Skin epidermis (tissue), 12 donors: ENCODE measurements at regions not wholly inside any gene's neighbourhood (a gene's known extent, or its start where the extent isn't known, plus 50 kb on each side); places are given as distances from the start of the nearest gene placed in this dataset.

Experiments used
- H3K27ac ChIP-seq, 21 experiments: fragments of 200-600 bp; sonication (generic) in 11 of 21; one replicate each; pipeline ENCODE4 v1.5.0; 2020; ENCODE audit warnings: mild to moderate bottlenecking in 3 of 21, inconsistent platforms in 2 of 21, moderate library complexity in 2 of 21
- H3K4me3 ChIP-seq, 7 experiments: fragments of 200-600 bp; sonication (generic) in 2 of 7; one replicate each; pipeline ENCODE4 v1.5.0; 2020; ENCODE audit warnings: inconsistent platforms in 2 of 7, mild to moderate bottlenecking in 2 of 7, moderate library complexity in 1 of 7

DNA sequence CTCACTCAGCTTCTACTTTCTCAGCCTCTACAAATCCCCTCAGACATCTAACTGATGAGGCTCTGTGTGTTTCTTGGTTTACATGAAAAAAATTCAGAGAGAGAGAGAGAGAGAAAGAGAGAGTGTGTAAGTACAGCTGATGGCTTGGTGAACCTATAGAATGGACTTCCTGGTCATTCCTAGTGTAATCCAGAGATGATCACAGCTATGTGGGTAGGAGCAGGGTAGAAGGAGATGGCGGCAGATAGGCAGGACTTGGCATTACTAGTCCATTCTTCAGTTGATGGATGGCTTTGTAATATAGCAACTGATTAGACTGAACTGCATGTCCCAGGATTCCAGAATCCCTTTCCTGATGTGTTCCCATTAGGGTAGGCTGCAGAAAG lies 429.3 kb upstream of the CLINT1 start:
- Histone ChIP-seq H3K4me3 (no peak overlapping the region), H3K27ac (no peak overlapping the region)

DNA sequence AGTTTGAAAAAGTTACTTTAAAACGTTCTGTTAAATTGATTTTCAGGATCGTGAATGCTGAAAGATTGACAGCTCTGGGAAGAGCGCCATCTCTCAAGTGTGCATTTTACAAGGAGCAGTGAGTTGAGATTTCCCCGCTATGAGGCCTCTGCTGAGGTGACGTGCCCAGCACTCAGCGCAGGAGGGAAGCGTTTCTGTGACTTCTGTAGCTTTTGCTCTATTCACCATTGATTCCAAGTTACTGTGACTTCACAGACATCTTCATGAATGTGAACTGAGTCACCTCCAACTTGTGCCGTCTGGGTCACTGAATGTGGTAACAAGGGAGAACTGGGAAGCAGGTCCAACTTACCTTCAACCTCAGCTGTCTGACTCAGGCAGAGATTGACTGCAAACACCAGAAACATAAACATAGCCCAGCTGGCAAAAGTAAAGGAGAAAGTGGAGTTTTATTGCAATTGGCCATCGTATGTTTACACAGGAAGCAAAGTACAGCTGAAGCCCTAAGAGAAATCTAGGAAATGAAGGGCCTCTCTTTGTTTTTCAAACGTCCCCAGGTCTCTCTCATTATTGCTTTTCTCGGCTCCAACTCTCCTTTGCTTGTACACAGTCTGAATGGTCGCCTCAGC lies 428.8 kb upstream of the CLINT1 start:
- Histone ChIP-seq H3K4me3 (no peak overlapping the region), H3K27ac (no peak overlapping the region)

DNA sequence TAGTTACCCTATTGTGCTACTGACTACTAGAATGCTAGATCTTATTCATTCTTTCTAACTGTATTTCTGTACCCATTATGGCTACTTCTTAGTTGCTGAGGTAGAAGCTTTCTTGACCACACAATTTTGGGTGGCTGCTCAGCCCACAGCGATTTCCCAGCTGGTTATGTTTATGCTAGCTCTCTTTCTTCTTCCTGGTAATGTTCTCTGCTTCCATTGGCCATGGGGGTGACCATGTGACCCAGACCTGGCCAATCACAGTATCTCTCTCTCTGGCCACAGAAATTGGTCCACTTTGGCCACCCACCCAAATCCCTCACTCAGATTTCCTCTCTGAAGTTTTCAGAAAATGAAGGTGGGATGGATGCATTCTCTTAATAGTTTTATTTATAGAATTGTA lies 427.9 kb upstream of the CLINT1 start:
- H3K4me3 ChIP-seq: no peak overlapping the region

DNA sequence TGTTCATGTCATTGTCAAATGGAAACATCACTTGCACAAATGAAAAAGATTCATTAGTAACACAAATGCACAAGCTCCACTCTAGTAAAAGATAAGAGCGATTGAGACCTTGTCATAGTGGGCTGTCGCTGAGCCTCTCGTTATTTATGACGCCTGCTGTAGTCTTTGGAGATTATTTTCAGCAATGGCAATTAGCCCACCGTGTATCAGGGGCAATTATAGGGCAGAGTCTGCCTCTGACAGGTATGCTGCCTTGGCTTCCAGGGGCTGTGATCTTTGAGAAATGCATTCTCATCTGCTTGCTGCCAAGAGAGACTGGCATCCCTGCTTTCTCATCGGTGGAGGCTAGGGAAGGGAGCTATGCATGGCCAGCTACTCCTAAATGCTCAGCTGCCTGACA lies 426.8 kb upstream of the CLINT1 start:
- Histone ChIP-seq H3K4me3 (no peak overlapping the region), H3K27ac (no peak overlapping the region)

More for the DNA sequence above, 427.9 kb upstream of the CLINT1 start:
- no peak overlapping the region for H3K27ac ChIP-seq

DNA sequence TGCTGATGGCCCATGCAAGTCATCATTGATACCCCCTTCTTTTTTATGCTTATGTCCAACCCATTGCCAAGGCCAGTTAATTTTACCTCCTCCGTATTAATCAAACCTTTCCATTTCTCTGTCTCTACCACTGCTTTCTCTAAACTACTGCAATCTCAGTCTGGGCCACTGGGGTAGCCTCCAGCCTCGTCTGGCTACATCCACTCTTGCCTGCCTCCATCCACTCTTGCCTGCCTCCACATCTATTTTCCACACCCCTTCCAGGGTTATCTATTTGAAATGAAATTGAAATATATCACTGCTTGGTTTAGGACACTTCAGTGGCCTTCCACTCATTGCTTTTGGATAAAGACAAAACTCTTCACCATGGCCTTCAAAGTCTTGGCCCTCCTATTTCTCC lies 425.3 kb upstream of the CLINT1 start:
- H3K27ac ChIP-seq: no peak overlapping the region
- H3K4me3 ChIP-seq: no peak overlapping the region

DNA sequence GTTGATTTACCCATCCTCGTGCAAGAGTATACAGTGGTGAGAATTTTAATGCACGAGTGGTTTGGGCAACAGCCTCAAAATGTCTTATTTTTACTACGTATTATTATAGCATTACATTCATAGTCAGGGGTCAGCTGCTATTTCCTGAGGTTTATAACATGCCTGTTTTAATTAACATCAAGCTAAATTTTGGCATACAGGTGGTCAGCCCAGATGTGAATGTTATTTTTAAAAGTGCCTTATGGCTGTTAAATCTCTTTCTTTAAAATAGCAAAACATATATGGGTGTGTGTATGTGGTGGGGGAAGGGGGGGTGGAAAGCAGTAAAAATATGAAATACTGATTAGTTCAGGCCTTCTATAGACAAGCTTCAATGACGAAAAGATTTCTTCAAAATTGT lies 424.5 kb upstream of the CLINT1 start:
- Histone ChIP-seq H3K4me3 (no peak overlapping the region), H3K27ac (no peak overlapping the region)

DNA sequence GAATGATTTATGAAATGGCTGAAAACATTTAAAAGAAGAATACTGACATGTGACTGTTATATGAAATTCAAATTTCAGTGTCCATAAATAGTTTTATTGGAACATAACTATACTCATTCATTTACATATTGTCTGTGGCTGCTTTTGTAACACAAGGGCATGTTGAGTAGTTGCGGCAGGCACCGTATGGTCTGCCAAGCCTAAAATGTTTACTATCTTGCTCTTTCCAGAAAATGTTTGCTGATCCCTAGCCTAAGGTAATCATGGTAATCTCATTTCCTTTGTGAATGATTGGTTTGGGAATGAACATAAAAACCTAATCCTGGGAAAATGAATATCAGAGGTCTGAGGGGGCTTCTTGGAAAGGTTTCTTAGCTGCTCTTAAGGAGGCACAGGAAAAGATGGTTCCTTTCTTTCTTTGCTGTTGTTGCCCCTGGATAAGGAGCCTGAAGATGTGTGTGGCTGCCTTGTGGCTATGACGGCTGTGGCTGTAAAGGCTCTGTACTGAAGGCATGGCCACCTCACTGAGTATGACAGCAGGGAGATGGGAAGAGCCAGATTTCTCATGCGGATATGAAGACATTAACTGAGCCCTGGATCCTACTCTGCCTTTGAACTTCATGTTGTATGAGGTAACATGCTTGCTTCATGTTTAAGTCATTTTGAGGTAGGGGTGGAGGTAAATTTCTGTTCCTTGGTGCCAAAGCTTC lies 419.4 kb upstream of the CLINT1 start:
- Histone ChIP-seq H3K4me3 (no peak overlapping the region), H3K27ac (no peak overlapping the region)

DNA sequence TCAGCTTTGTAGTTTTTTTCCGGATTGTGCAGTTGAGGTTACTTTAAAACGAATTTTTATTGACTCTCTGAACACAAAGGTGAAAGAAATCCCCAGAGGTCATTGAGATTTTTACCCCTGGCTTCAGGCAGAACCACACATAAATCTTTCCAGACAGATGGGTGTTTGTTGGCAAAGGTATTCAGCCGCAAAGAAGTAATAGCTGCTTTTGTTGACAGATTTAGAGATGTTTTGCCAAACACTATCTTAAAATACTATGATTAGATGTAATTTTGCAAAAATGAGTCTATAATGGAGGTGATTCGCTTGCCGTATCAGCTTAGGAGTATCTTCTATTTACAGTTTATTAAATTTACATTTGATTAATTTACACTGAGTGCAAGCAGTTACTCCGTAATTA lies 418.3 kb upstream of the CLINT1 start:
- H3K27ac ChIP-seq: no peak overlapping the region
- no peak overlapping the region for H3K4me3 ChIP-seq

DNA sequence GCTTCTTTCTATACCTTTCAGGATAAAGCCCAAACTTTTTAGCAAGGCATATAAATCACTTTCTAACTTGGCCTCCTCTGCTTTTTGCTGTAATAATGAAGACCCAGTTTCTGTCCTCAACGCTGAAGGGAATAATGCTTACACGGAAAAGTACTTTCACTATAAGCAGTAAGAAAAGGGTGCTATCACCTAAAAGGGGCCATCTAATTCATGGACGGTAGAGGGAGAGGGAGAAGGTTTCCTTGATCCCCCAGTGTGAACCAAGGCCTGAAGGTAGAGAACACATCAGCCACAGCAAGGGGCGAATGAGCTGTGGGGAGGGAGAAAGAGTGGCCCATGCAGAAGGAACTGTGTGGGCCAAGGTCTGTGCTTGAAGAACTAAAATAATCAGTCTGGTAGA lies 417.7 kb upstream of the CLINT1 start:
- Histone ChIP-seq H3K27ac (no peak overlapping the region), H3K4me3 (no peak overlapping the region)

DNA sequence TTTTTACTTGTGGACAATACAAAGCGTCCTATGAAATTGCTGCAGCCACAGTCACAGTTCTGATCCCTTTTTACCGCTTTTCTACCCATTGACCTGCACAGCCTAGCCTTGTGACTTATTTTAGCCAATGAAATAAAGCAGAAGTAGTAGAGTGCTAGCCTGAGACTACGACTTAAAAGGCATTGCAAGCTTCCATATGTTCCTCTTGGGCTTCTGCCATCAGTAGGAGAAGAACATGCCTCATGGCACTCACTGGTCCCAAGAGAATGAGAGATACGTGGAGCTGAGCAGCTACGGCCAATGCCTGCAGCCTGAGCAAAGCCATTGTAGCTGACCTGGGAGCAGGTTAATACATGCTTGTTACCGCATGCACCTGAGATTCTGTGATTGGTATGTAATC lies 416.6 kb upstream of the CLINT1 start:
- Histone ChIP-seq H3K27ac (no peak overlapping the region), H3K4me3 (no peak overlapping the region)

DNA sequence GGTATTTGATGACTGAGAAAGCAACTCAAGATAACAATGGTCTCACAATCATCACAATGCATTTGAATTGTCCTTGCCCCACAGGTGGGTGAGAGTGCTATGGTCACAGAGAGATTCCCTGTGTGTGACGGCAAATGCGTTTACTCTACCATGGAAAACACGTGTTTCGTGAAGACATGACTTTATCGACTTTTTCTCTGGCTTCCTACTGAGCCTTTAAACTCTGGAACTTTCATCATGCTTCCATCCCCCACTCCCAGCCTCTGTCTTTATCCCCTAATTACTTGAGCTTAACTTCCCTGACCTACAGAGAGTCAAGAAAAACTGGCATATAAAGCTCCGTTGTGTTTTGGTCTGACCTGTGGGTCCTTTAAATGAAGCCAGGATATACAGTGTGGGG lies 414.1 kb upstream of the CLINT1 start:
- Histone ChIP-seq H3K27ac (no peak overlapping the region), H3K4me3 (no peak overlapping the region)

DNA sequence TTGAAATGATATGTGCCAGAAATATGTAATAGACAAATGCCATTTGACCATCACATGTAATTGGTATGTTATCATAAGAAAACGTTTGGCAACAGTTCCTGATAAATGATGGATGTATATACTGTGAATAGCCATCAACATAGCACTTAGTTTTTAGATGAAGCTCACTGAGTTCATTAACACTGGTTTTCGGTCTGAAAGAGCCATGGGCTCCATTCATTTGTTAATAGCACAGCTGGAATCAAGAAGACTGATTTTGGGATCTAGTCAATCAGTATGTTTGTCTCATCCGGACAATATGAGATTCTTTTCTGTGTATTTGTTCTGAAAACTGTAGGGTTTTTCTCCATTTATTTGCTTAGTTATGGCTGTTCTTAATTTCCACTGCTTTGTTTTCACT lies 413.5 kb upstream of the CLINT1 start:
- no peak overlapping the region for H3K27ac ChIP-seq

DNA sequence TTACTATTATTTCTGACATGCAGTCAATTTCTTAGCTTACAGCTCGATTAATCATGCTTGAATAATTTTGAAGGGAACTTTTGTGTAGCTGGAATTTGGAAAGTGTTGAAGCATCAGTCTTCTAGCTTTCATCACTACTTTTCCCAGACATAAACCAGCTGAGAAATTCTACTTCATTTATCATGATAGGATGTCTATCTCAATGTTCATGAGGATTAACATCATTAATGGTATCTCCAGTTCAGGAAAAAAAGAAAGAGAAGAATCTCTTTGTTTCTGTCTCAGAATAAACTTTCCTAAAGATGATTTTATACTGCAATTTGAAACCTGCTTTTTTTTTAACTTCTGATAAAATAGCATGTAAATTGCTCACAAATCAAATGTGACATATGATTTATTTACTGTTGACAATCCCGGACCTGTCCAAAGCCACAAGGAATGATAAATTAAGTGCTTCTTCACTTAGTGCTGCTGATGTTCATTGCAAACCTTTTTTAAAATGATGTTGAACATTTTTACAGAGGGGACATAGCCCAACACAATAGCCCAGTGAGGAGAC lies 412.1 kb upstream of the CLINT1 start:
- H3K27ac ChIP-seq: no peak overlapping the region
- no peak overlapping the region for H3K4me3 ChIP-seq

More for the DNA sequence above, 413.5 kb upstream of the CLINT1 start:
- no peak overlapping the region for H3K4me3 ChIP-seq

DNA sequence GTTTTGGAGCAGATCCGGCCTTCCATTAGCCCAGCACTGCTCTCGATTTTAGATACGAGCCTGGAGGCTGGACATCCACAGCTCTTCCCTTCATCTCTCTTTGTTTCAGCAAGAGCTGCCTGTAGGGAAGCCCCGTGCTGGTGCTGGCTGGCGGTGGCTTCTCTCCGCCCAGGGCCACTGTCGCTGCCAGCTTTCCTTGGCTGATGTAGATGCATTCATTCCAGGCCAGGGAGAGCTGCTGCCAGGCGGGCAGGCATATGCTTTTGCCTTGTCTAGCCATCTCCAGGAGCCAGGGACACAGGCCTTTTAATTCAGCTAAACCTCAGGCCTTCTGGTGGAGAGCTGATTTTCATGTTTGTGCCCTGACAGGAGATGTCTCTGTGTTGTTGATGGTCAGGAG lies 409.3 kb upstream of the CLINT1 start:
- Histone ChIP-seq H3K4me3 (no peak overlapping the region), H3K27ac (no peak overlapping the region)

DNA sequence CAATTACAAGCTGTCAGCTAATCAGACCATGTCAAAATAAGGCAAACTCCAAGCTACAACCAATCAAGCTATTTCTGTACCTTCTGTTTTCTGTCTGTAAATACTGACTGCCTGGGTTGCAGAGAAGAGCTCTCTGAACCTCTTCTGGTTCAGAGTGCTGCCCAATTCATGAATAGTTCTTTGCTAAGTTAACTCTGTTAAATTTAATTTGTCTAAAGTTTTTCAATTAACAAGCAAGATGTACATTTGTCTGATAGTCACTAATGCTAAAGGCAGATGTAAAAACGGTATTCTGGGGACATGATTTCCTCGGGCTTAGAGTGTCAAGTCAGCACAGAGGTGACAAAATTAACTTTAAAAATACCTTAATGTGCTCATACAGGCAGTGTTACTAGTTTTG lies 408.3 kb upstream of the CLINT1 start:
- Histone ChIP-seq H3K4me3 (no peak overlapping the region), H3K27ac (no peak overlapping the region)

DNA sequence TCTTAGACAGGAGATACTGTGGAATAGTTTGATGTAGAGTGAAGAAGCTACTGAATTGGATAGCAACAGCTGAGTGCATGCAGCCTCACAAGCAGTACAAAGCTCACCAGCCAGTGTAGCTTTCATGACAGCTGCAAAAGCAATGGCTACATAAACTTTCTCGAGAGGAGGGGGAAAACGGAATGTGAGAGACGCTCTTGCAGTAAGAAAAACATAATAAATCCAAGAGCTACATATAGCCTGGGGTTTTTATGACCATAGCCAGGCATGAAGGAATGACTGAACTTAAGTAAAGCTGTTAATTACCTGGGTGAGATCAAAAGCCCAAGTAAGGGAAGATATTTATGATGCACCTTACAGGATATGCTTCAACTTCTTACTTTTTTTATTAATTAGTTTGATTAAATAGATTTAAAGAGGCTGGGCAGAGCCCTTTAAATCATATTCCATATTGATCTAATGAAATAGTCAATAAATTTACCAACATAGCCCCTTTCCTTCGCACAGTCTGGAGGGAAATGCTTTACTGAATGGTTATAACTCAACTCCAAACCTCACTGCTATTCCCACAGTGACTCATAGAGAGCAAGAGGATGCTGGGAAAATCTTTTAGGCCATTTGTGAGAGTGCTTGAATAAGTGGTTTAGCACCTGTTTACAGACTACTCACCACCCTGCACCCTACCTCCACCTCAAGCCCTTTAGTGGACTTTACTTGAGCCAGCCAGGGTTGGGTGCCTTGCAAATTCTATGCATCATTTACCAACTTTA lies 407.2 kb upstream of the CLINT1 start:
- Histone ChIP-seq H3K27ac (no peak overlapping the region), H3K4me3 (no peak overlapping the region)

DNA sequence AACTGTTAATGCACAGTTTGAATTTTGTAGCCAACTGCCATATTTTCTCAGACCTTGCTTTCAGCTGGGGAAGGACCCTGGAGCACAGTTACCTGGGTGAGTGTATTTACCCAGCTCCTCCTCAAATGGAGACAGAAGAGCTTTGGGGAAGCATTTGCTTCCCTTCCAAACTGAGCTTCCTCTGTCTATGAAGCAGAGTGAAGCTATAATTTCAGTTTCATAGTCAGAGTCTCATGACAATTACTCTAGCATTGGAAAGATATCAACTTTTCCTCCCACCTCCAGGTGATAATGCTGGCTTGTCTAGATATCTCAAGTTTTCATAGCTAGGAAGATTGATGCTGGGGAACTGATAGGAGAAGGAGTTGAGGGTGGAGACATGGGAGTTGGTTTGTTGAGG lies 406.4 kb upstream of the CLINT1 start:
- Histone ChIP-seq H3K27ac (no peak overlapping the region), H3K4me3 (no peak overlapping the region)

DNA sequence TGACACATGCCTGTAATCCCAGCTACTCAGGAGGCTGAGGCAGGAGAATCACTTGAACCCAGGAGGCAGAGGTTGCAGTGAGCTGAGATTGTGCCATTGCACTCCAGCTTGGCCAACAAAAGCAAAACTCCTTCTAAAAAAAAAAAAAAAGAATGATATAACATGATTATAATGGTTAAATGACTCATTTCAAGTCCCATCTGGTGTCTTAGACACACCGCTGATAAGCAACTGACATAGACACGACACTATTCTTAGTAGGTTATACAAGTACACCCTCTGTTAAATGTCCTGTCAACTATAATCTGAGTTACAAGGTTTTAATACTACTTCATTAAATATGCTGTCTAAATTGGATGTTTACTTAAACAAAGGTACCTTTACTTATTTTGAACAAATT lies 405.3 kb upstream of the CLINT1 start:
- Histone ChIP-seq H3K4me3 (no peak overlapping the region), H3K27ac (no peak overlapping the region)

DNA sequence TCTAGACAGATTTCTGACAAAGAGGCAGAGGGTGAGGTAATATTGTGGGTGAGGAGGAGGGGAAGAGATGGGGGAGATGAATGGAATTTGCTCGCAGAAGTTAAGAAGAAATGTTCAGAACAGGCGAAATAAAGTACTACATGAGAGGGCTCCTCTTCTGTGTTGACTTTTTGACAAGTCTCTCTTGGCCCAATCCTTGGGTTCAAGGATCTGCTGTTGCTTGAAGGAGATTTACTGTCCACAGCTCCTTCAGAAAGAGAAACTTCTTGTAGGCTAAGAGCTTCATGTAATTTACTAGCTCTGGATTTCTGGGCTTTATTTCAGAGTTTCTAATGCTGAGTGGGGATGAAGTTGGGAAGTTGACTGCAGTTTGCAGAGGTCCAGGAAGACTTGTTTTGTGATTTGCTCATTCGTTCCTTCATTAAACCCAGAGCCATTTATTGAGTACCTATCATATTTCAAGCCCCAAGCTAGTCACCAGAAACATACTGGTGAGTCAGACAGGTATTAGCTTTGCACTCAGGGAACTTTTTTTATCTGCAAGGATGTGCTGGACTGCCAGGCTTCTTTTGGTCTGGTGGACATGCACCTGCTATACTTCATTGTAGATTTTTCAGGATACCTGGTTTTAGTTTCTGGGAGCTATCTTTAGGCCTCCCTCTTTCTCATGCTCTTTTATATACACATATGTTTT lies 402.9 kb upstream of the CLINT1 start:
- Histone ChIP-seq H3K4me3 (no peak overlapping the region), H3K27ac (no peak overlapping the region)

DNA sequence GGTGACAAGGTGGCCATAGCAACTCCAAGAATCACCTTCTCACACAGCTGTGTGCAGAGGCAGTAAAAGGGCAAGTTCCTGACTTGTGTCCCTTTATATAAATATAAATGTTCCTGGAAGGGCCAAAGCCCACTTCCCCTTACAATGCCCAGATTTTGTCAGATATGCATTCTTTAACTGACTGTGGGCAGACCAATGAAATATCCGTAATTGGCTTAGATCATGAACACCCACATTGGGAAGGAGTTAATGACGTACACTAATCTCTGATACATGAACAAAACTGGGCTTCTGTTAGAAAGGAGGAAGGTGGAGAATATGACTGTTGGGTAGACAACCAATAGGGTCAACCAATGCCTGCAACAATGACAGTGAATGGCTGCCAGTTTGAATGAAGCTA lies 397.2 kb upstream of the CLINT1 start:
- no peak overlapping the region for H3K4me3 ChIP-seq
- no peak overlapping the region for H3K27ac ChIP-seq
